MCF 10A (cell line): ENCODE measurements at regions not wholly inside any gene's neighbourhood (a gene's known extent, or its start where the extent isn't known, plus 50 kb on each side); places are given as distances from the start of the nearest gene placed in this dataset.
"Not testable (repeated sequence)": the region's sequence is repeated elsewhere in the genome, so short reads cannot be mapped to it uniquely, and the experiment has no call there.

ENCODE experiments used
- BruUV-seq: library from RNA; stranded (reverse); fragments of 400-500 nt; replicated peaks from 2 replicates; lab custom pipeline; 2021; lab: Mats Ljungman, UMichigan
- CTCF ChIA-PET: fragments of 300-600 bp; sonication (Branson Sonifier 250); formaldehyde crosslinking; extraction: SDS; loops from one replicate; lab custom pipeline; 2021; ENCODE audit warnings: antibody characterized with exemption, inconsistent platforms; lab: Yijun Ruan, JAX
- POLR2A ChIA-PET: fragments of 300-600, 350-650 bp; sonication (Branson Sonifier 250); formaldehyde crosslinking; extraction: SDS; loops from one replicate; lab custom pipeline; 2020; ENCODE audit warnings: antibody characterized with exemption, inconsistent platforms; lab: Yijun Ruan, JAX
- DNase-seq: peaks from one replicate; pipeline ENCODE4 v3.0.0-alpha.2; 2018; ENCODE audit not compliant: unreplicated experiment
- H3K27ac Mint-ChIP-seq: one replicate; pipeline ENCODE4 v1.8.0; 2022; ENCODE audit warnings: mild to moderate bottlenecking, low read depth, mixed read lengths; ENCODE audit not compliant: unreplicated experiment
- H3K27me3 Mint-ChIP-seq: one replicate; pipeline ENCODE4 v1.8.0; 2022; ENCODE audit warnings: mixed read lengths; ENCODE audit not compliant: insufficient read depth, unreplicated experiment
- H3K36me3 Mint-ChIP-seq: one replicate; pipeline ENCODE4 v1.8.0; 2022; ENCODE audit warnings: mild to moderate bottlenecking, moderate library complexity, mixed read lengths; ENCODE audit not compliant: insufficient read depth, unreplicated experiment
- H3K4me1 Mint-ChIP-seq: one replicate; pipeline ENCODE4 v1.8.0; 2022; ENCODE audit warnings: mixed read lengths; ENCODE audit not compliant: insufficient read depth, unreplicated experiment
- H3K4me3 Mint-ChIP-seq: one replicate; pipeline ENCODE4 v1.8.0; 2022; ENCODE audit warnings: mild to moderate bottlenecking, moderate library complexity, mixed read lengths; ENCODE audit not compliant: unreplicated experiment
- H3K9me3 Mint-ChIP-seq: one replicate; pipeline ENCODE4 v1.8.0; 2022; ENCODE audit warnings: mixed read lengths; ENCODE audit not compliant: unreplicated experiment
- CTCF ChIP-seq: fragments of 200-600 bp; IDR thresholded peaks from one replicate; pipeline ENCODE4 v1.8.0; 2022; ENCODE audit warnings: antibody characterized with exemption, mild to moderate bottlenecking; ENCODE audit not compliant: unreplicated experiment
- intact Hi-C: fragments of 100-400 bp; cut with micrococcal nuclease; formaldehyde crosslinking; loops from 2 replicates; pipeline ENCODE4 v1.14.1; 2022

- no peak for TF ChIP-seq CTCF
- DNase-seq = no peak
- Mint-ChIP-seq H3K9me3 (no peaks in the 10 kb centered on the region), H3K27ac (no peak overlapping the region), H3K27me3 (no peaks in the 10 kb centered on the region), H3K4me1 (no peaks in the 10 kb centered on the region), H3K36me3 (no peaks in the 10 kb centered on the region), H3K4me3 (no peak overlapping the region)
- intact Hi-C loops = no loop called here
- ChIA-PET CTCF (no interaction called here), POLR2A (no interaction called here)
- BruUV-seq = no TSS peak
Observed at GRCh38 chr4:28464823-28465222, 1604.2 kb downstream of the STIM2 start.

- H3K4me3 Mint-ChIP-seq, POLR2A ChIA-PET, DNase-seq, H3K27ac Mint-ChIP-seq, H3K4me1 Mint-ChIP-seq, intact Hi-C loops, CTCF ChIA-PET, BruUV-seq, H3K36me3 Mint-ChIP-seq, H3K9me3 Mint-ChIP-seq, H3K27me3 Mint-ChIP-seq: not testable (repeated sequence)
Observed at GRCh38 chr4:28466886-28467285, 1606.2 kb downstream of the STIM2 start.

GRCh38 chr4:28469387-28469786 is 1608.7 kb downstream of the STIM2 start:
- ChIA-PET CTCF (no interaction called here), POLR2A (no interaction called here)
- intact Hi-C loops = no loop called here
- H3K4me1 Mint-ChIP-seq = no peaks in the 10 kb centered on the region
- TF ChIP-seq CTCF = no peak
- no peaks in the 10 kb centered on the region for H3K27me3 Mint-ChIP-seq
- H3K27ac Mint-ChIP-seq = no peak overlapping the region
- no TSS peak for BruUV-seq
- H3K9me3 Mint-ChIP-seq = no peaks in the 10 kb centered on the region
- H3K36me3 Mint-ChIP-seq = no peaks in the 10 kb centered on the region
- H3K4me3 Mint-ChIP-seq = no peak overlapping the region
- DNase-seq = no peak

- Mint-ChIP-seq H3K27ac (no peak overlapping the region), H3K4me3 (no peak overlapping the region), H3K9me3 (no peaks in the 10 kb centered on the region), H3K4me1 (no peaks in the 10 kb centered on the region), H3K27me3 (no peaks in the 10 kb centered on the region), H3K36me3 (no peaks in the 10 kb centered on the region)
- no peak for DNase-seq
- ChIA-PET POLR2A (interaction anchor here (0.6 kb wide), 1 partner anchor 961 kb away, joined by 3 read pairs; no protein-coding TSS in a partner anchor), CTCF (no interaction called here)
- intact Hi-C loops = no loop called here
- BruUV-seq = no TSS peak
- TF ChIP-seq CTCF = no peak
Observed at GRCh38 chr4:28469886-28470285, 1609.2 kb downstream of the STIM2 start.

GRCh38 chr4:28475381-28475780 is 1614.7 kb downstream of the STIM2 start:
- CTCF ChIA-PET = no interaction called here
- no TSS peak for BruUV-seq
- Mint-ChIP-seq H3K9me3 (no peaks in the 10 kb centered on the region), H3K36me3 (no peaks in the 10 kb centered on the region), H3K27me3 (no peaks in the 10 kb centered on the region), H3K4me1 (no peaks in the 10 kb centered on the region), H3K27ac (no peak overlapping the region), H3K4me3 (no peak overlapping the region)
- no peak for TF ChIP-seq CTCF
- intact Hi-C loops = no loop called here
- POLR2A ChIA-PET = no interaction called here
- DNase-seq = no peak
